Psoas muscle (tissue), 7 donors: ENCODE measurements at regions not wholly inside any gene's neighbourhood (a gene's known extent, or its start where the extent isn't known, plus 50 kb on each side); places are given as distances from the start of the nearest gene placed in this dataset.

Source experiments
- ATAC-seq, 4 donors: fragments of 200-7000 bp; cut with Tn5 transposase; one replicate each; pipeline ENCODE4 v1.9.1; 2020; ENCODE audit warnings: moderate library complexity in 3 of 4, mild to moderate bottlenecking in 2 of 4
- DNase-seq, 2 donors: peaks; one replicate each; pipeline ENCODE4 v3.0.0-alpha.2; 2020
- H3K27ac ChIP-seq: fragments of 200-600 bp; one replicate; pipeline ENCODE4 v1.8.0; 2022
- H3K27me3 ChIP-seq, 3 donors: fragments of 200-600 bp in 1 of 3; one replicate each; pipeline versions ENCODE4 v1.6.1 to v1.8.0; 2013 to 2022; ENCODE audit warnings: low read length in 2 of 3, mild to moderate bottlenecking in 2 of 3, moderate library complexity in 1 of 3; ENCODE audit not compliant: insufficient read depth in 3 of 3
- H3K36me3 ChIP-seq, 2 donors: fragments of 200-600 bp in 1 of 2; one replicate each; pipeline versions ENCODE4 v1.6.1 to v1.8.0; 2013 to 2022; ENCODE audit warnings: low read depth in 1 of 2, mild to moderate bottlenecking in 1 of 2, moderate library complexity in 1 of 2; ENCODE audit not compliant: insufficient read depth in 1 of 2
- H3K4me1 ChIP-seq: fragments of 200-600 bp; one replicate; pipeline ENCODE4 v1.8.0; 2022
- H3K4me3 ChIP-seq: fragments of 200-600 bp; one replicate; pipeline ENCODE4 v1.8.0; 2022; ENCODE audit warnings: mild to moderate bottlenecking
- H3K9me3 ChIP-seq: fragments of 200-600 bp; one replicate; pipeline ENCODE4 v1.8.0; 2022
- WGBS, 3 donors: extraction: QIAGEN DNeasy Blood & Tissue Kit; methylation state at CpG; one replicate each; pipeline versions ENCODE4 v1.1.6 to v1.1.7; 2013; 5-methylcytosine and 5-hydroxymethylcytosine counted together
- intact Hi-C, 2 donors: fragments of 100-400 bp; cut with DNase I; formaldehyde crosslinking; loops; one replicate each; pipeline versions ENCODE4 v1.11.0 to v1.14.2; 2022
- TF ChIP-seq, protein P1 (sequence below): fragments of 200-600 bp; IDR thresholded peaks from one replicate; pipeline ENCODE4 v1.8.0; 2022; ENCODE audit warnings: antibody characterized with exemption
- donor health status: healthy with polysubstance abuse.
- donor health status: DM: no; HTN: no; CAD: no; lungs with moderate emphysema.
- donor health status: Bipolar disorder and iron deficiency.
- donor health status: healthy.
- donor health status: DM: yes; HTN: yes; CAD: no.
- donor health status: DM: no; HTN: no; CAD: no.
- donor health status: DM: yes; HTN: yes; CAD: no.

DNA sequence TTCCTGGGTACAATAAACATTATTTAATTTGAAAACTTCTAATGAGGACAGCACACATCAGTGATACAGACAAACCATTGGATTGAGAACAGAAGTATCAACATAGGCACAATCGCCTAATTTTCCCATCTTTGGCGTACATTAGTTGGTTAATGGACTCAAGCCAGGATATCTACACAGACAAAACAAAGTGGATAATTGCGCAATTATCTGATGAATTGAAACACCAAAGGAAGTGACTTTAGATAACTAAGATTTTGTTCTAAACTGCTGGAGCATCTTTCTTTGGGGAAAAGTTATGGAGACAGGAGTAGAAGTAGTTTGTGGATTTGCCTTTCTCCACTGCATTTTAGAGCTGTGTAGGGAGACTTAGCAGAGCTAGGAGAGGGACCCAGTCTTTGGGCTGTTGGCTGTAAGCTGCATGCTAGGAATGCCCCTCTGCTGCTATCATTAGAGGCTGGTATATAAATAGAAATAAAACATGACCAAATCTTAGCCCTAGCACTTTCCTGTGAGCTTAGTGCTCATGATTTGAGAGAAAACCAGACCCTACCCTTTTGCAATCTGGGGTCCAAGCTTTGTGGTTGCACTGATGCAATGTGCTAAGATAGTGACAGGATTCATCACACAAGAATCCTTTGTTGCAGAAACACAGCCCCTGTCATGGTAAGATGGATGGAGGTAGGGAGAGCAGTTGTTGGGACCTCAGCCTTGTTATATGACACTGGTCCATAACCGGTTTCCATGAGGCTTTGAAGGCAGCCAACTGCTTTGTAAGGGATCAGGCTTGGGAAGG is 264.5 kb upstream of the PIK3C3 start:
- ATAC-seq (no peak), DNase-seq (no peak)
- intact Hi-C loops = no loop called here
- no peaks in the 10 kb centered on the region for H3K27me3 ChIP-seq
- TF ChIP-seq, protein P1, sequence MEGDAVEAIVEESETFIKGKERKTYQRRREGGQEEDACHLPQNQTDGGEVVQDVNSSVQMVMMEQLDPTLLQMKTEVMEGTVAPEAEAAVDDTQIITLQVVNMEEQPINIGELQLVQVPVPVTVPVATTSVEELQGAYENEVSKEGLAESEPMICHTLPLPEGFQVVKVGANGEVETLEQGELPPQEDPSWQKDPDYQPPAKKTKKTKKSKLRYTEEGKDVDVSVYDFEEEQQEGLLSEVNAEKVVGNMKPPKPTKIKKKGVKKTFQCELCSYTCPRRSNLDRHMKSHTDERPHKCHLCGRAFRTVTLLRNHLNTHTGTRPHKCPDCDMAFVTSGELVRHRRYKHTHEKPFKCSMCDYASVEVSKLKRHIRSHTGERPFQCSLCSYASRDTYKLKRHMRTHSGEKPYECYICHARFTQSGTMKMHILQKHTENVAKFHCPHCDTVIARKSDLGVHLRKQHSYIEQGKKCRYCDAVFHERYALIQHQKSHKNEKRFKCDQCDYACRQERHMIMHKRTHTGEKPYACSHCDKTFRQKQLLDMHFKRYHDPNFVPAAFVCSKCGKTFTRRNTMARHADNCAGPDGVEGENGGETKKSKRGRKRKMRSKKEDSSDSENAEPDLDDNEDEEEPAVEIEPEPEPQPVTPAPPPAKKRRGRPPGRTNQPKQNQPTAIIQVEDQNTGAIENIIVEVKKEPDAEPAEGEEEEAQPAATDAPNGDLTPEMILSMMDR = no peak
- H3K4me1 ChIP-seq = no peaks in the 10 kb centered on the region
- no peaks in the 10 kb centered on the region for H3K36me3 ChIP-seq
- no peak overlapping the region for H3K27ac ChIP-seq
- 80 to 82% (median 81%) methylated on average over 4 of the region's 4 CpGs for WGBS, 3 donors
- H3K9me3 ChIP-seq = no peaks in the 10 kb centered on the region
- no peak overlapping the region for H3K4me3 ChIP-seq

DNA sequence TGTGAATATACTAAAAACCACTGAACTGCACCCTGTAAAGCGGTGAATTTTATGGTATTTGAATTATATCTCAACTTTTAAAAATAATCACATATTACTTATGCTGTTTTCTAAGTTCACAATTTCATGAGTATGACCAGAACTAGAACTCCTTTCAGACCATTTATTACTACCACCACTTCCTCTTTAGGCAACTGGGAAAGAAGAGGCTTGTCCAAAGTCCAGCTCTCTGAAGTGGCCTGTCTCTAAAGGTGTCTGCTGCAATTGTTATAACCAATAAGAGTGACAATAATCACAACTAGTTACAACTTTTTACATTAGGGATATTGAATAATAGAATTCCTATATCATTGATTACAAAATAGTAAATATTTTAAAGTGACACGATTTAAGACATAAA is 267.9 kb upstream of the PIK3C3 start:
- no peaks in the 10 kb centered on the region for H3K9me3 ChIP-seq
- ATAC-seq = no peak
- no peak overlapping the region for H3K27ac ChIP-seq
- no peaks in the 10 kb centered on the region for H3K27me3 ChIP-seq
- TF ChIP-seq, protein P1 = no peak
- H3K4me3 ChIP-seq = no peak overlapping the region
- intact Hi-C loops = no loop called here
- no peaks in the 10 kb centered on the region for H3K36me3 ChIP-seq
- no peak for DNase-seq
- WGBS, 3 donors = 67 to 93% (median 85%) methylated on average over 2 of the region's 2 CpGs
- no peaks in the 10 kb centered on the region for H3K4me1 ChIP-seq

DNA sequence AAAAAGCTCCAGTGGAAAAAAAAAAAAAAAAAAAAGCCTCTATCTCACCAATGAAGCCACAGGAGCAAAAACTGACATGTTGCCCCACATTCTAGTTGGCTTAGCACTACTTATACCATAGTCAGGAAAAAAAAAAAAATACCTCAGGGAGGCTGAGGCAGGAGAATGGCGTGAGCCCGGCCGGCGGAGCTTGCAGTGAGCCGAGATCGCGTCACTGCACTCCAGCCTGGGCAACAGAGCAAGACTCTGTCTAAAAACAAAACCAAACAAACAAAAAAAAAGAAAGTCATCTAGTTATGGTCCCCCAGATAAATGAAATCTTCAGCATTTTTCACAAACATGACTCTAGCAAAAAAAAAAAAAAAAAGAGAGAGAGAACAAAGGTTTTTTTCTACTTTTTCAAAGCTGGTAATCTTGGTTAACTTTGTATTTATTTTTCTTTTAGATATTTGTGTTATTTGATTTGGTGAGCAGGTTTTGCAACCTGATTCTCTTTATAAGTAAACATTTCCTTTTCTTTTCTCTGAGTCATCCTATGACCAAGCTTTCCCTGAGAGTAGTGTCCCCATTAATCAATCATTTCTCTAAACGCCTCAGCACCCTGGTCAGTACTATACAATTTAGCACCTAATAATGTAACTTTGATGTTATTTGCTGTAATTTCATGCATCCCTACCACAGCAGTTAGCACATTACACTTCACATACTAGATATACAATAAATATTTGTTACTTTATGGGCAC is 273.7 kb upstream of the PIK3C3 start:
- H3K36me3 ChIP-seq = no peaks in the 10 kb centered on the region
- no peaks in the 10 kb centered on the region for H3K27me3 ChIP-seq
- intact Hi-C loops = no loop called here
- ATAC-seq = no peak
- H3K27ac ChIP-seq = no peak overlapping the region
- H3K9me3 ChIP-seq = no peaks in the 10 kb centered on the region
- 84 to 88% (median 85%) methylated on average over 8 of the region's 8 CpGs for WGBS, 3 donors
- H3K4me3 ChIP-seq = no peak overlapping the region
- H3K4me1 ChIP-seq = no peaks in the 10 kb centered on the region
- DNase-seq = no peak
- TF ChIP-seq, protein P1 = no peak

DNA sequence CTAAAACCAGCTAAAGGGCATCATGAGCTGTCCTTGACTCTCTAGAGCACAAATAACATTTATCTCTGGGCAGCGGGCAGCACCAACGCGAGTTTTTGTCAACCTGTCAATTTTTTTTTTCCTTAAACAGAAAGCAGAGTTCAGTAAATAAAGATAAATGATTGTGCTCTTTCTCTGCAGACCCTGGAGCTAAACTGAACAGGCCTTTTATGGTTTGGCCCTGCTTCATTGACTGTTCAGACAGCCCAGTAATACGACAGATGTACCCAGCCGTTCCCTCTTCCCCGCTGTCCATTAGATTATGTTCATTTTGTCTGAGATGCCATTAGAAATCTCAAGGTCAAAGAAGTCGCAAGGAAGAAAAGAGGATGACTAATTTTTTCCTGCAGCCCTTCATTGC is 280.5 kb upstream of the PIK3C3 start:
- H3K4me3 ChIP-seq = no peak overlapping the region
- intact Hi-C loops = no loop called here

More for the DNA sequence above, 280.5 kb upstream of the PIK3C3 start:
- H3K36me3 ChIP-seq = no peaks in the 10 kb centered on the region
- WGBS, 3 donors = 66 to 72% (median 71%) methylated on average over 7 of the region's 7 CpGs
- TF ChIP-seq, protein P1 = no peak
- H3K27me3 ChIP-seq = no peaks in the 10 kb centered on the region
- no peaks in the 10 kb centered on the region for H3K4me1 ChIP-seq
- H3K9me3 ChIP-seq = no peaks in the 10 kb centered on the region
- H3K27ac ChIP-seq = no peak overlapping the region
- ATAC-seq = no peak
- no peak for DNase-seq
